ENCODE measurements at regions not wholly inside any gene's neighbourhood (a gene's known extent, or its start where the extent isn't known, plus 50 kb on each side); places are given as distances from the start of the nearest gene placed in this dataset.

- Histone ChIP-seq H3K4me3 (no peak overlapping the region), H3K27ac (no peak overlapping the region), H3K36me3 (no peaks in the 10 kb centered on the region), H3K9me3 (no peaks in the 10 kb centered on the region), H3K27me3 (no peaks in the 10 kb centered on the region), H3K4me1 (peaks cover 0 to 6% (median 0%) of the 10 kb centered on the region in 4 donors)
- no peak for DNase-seq
- intact Hi-C loops (cut with DNase I; ENCODE audit: low total_unique reads), result no loop called here
- TF ChIP-seq CTCF (IDR thresholded peaks at IDR 0.05), result no peak
Observed at GRCh38 chr10:10846504-10846900, 171.2 kb upstream of the CELF2 start.

GRCh38 chr10:10847387-10847786 lies 170.3 kb upstream of the CELF2 start:
- no peak for DNase-seq
- no peaks in the 10 kb centered on the region for H3K36me3 ChIP-seq
- H3K4me3 ChIP-seq, result no peak overlapping the region
- no peak for TF ChIP-seq CTCF (IDR thresholded peaks at IDR 0.05)
- H3K9me3 ChIP-seq, result no peaks in the 10 kb centered on the region
- H3K27ac ChIP-seq, result no peak overlapping the region
- H3K4me1 ChIP-seq, result peaks cover 0 to 6% (median 0%) of the 10 kb centered on the region in 4 donors
- H3K27me3 ChIP-seq, result no peaks in the 10 kb centered on the region
- intact Hi-C loops (cut with DNase I; ENCODE audit: low total_unique reads), result no loop called here

GRCh38 chr10:10848488-10849111 lies 169.1 kb upstream of the CELF2 start:
- Histone ChIP-seq H3K4me1 (peaks cover 0 to 6% (median 0%) of the 10 kb centered on the region in 4 donors), H3K27ac (no peak overlapping the region), H3K4me3 (no peak overlapping the region), H3K36me3 (no peaks in the 10 kb centered on the region), H3K27me3 (no peaks in the 10 kb centered on the region), H3K9me3 (no peaks in the 10 kb centered on the region)
- no peak for TF ChIP-seq CTCF (IDR thresholded peaks at IDR 0.05)
- DNase-seq, result no peak
- intact Hi-C loops (cut with DNase I; ENCODE audit: low total_unique reads), result no loop called here

- no peak for TF ChIP-seq CTCF (IDR thresholded peaks at IDR 0.05)
- Histone ChIP-seq H3K27ac (no peak overlapping the region), H3K4me1 (peaks cover 0 to 6% (median 0%) of the 10 kb centered on the region in 4 donors), H3K36me3 (no peaks in the 10 kb centered on the region), H3K4me3 (no peak overlapping the region), H3K27me3 (no peaks in the 10 kb centered on the region), H3K9me3 (no peaks in the 10 kb centered on the region)
- intact Hi-C loops (cut with DNase I; ENCODE audit: low total_unique reads), result no loop called here
- no peak for DNase-seq
Observed at GRCh38 chr10:10849306-10849705, 168.4 kb upstream of the CELF2 start.

GRCh38 chr10:10850214-10850613 lies 167.5 kb upstream of the CELF2 start:
- no peak for DNase-seq
- Histone ChIP-seq H3K9me3 (no peaks in the 10 kb centered on the region), H3K27ac (no peak overlapping the region), H3K4me3 (no peak overlapping the region), H3K4me1 (peaks cover 0 to 6% (median 0%) of the 10 kb centered on the region in 4 donors), H3K27me3 (no peaks in the 10 kb centered on the region), H3K36me3 (no peaks in the 10 kb centered on the region)
- intact Hi-C loops (cut with DNase I; ENCODE audit: low total_unique reads), result no loop called here
- TF ChIP-seq CTCF (IDR thresholded peaks at IDR 0.05), result no peak

- H3K27ac ChIP-seq, result no peak overlapping the region
- no peak for DNase-seq
- H3K9me3 ChIP-seq, result no peaks in the 10 kb centered on the region
- H3K4me1 ChIP-seq, result peaks cover 0 to 6% (median 0%) of the 10 kb centered on the region in 4 donors
- no peaks in the 10 kb centered on the region for H3K27me3 ChIP-seq
- no peak for TF ChIP-seq CTCF (IDR thresholded peaks at IDR 0.05)
- no peaks in the 10 kb centered on the region for H3K36me3 ChIP-seq
- intact Hi-C loops (cut with DNase I; ENCODE audit: low total_unique reads), result no loop called here
- no peak overlapping the region for H3K4me3 ChIP-seq
Observed at GRCh38 chr10:10852464-10852863, 165.2 kb upstream of the CELF2 start.

Measured in tibial artery (tissue), 4 donors.